ENCODE measurements at regions not wholly inside any gene's neighbourhood (a gene's known extent, or its start where the extent isn't known, plus 50 kb on each side); places are given as distances from the start of the nearest gene placed in this dataset.

- in situ Hi-C loops (cut with MboI; ENCODE audit: low pct_unique_long_range_greater_than_20kb, low sequenced_read_pairs, unreplicated experiment), result no loop called here
- TF ChIP-seq, protein P1, sequence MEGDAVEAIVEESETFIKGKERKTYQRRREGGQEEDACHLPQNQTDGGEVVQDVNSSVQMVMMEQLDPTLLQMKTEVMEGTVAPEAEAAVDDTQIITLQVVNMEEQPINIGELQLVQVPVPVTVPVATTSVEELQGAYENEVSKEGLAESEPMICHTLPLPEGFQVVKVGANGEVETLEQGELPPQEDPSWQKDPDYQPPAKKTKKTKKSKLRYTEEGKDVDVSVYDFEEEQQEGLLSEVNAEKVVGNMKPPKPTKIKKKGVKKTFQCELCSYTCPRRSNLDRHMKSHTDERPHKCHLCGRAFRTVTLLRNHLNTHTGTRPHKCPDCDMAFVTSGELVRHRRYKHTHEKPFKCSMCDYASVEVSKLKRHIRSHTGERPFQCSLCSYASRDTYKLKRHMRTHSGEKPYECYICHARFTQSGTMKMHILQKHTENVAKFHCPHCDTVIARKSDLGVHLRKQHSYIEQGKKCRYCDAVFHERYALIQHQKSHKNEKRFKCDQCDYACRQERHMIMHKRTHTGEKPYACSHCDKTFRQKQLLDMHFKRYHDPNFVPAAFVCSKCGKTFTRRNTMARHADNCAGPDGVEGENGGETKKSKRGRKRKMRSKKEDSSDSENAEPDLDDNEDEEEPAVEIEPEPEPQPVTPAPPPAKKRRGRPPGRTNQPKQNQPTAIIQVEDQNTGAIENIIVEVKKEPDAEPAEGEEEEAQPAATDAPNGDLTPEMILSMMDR (IDR thresholded peaks at IDR 0.05; ENCODE audit: extremely low read depth, insufficient read depth, missing control alignments), result no peak
- no peak for DNase-seq (ENCODE audit: low spot score)
Observed at GRCh38 chr14:85399186-85399585, 130.8 kb upstream of the FLRT2 start.

DNA sequence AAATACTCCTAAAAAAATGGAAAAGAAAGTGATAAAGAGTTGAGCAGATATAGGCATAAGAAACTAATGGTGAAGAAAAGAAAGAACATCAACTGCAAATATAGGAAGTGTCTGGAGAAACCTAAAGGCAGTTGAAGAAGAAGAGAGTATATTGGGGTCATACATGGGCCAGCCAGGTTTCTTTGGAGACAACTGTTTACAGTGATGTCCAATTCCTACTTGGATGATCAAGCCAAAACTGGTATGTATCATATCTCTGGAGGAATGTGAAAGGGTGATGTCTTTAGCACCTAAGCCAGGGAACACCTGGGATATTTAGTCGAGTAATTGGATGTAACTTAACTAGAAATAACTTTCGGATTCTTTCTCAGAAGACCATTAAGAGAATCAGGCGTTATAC lies 129.3 kb upstream of the FLRT2 start:
- TF ChIP-seq, protein P1 (IDR thresholded peaks at IDR 0.05; ENCODE audit: extremely low read depth, insufficient read depth, missing control alignments), result no peak
- no peak for DNase-seq (ENCODE audit: low spot score)
- in situ Hi-C loops (cut with MboI; ENCODE audit: low pct_unique_long_range_greater_than_20kb, low sequenced_read_pairs, unreplicated experiment), result no loop called here

GRCh38 chr14:85401384-85401783 lies 128.6 kb upstream of the FLRT2 start:
- DNase-seq (ENCODE audit: low spot score), result no peak
- TF ChIP-seq, protein P1 (IDR thresholded peaks at IDR 0.05; ENCODE audit: extremely low read depth, insufficient read depth, missing control alignments), result no peak
- in situ Hi-C loops (cut with MboI; ENCODE audit: low pct_unique_long_range_greater_than_20kb, low sequenced_read_pairs, unreplicated experiment), result no loop called here

DNA sequence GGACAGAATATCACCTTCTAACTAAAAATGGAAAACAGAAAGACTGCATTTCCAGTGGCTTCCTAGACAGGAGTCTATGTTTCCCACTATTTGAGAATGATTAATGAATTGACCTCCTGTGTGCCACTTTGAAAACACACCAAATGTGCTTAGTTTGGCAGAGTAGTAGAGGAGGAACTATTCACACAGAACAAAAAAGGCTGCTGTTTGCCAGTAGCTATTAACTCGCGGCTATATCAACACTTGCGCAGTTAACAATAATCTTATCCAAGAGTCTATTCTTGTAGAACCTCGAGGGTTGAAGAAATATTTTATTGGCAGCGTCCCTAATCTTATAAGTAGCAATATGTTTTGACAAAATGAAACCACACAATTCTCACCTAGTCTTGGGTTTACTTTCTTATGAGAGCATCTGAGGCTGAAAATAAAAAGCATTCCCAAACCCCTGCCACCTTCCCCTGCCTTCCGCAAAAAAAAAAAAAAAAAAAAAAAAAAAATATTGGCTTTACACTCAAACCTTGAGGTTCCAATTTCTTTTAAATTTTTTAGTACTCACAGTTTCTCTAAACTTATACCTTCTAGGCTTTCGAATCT lies 127.3 kb upstream of the FLRT2 start:
- no peak for DNase-seq (ENCODE audit: low spot score)
- TF ChIP-seq, protein P1 (IDR thresholded peaks at IDR 0.05; ENCODE audit: extremely low read depth, insufficient read depth, missing control alignments), result no peak
- in situ Hi-C loops (cut with MboI; ENCODE audit: low pct_unique_long_range_greater_than_20kb, low sequenced_read_pairs, unreplicated experiment), result no loop called here

GRCh38 chr14:85409481-85410210 lies 120.3 kb upstream of the FLRT2 start:
- in situ Hi-C loops (cut with MboI; ENCODE audit: low pct_unique_long_range_greater_than_20kb, low sequenced_read_pairs, unreplicated experiment), result no loop called here
- no peak for DNase-seq (ENCODE audit: low spot score)

DNA sequence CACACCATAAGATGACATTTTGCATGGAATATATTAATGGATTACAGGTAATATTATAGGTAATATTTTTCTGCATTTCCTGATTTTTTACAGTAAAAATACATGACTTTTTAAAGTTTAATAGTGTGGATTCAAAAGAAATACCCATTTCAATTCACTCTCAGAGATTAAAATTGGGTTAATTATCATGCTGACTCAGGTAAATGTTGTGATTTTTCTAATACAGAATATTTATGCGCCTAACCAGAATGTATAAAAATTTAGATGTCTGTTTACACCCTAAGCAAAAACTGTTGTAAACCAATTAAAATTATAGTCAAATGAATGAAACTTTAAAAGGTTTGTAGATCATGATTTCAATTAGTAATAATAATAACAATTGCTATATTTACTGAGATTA lies 117.2 kb upstream of the FLRT2 start:
- TF ChIP-seq, protein P1 (IDR thresholded peaks at IDR 0.05; ENCODE audit: extremely low read depth, insufficient read depth, missing control alignments), result no peak
- in situ Hi-C loops (cut with MboI; ENCODE audit: low pct_unique_long_range_greater_than_20kb, low sequenced_read_pairs, unreplicated experiment), result no loop called here
- no peak for DNase-seq (ENCODE audit: low spot score)

More at GRCh38 chr14:85409481-85410210, 120.3 kb upstream of the FLRT2 start:
- TF ChIP-seq, protein P1 (IDR thresholded peaks at IDR 0.05; ENCODE audit: extremely low read depth, insufficient read depth, missing control alignments), result no peak
